K562 (cell line): ENCODE measurements at regions not wholly inside any gene's neighbourhood (a gene's known extent, or its start where the extent isn't known, plus 50 kb on each side); places are given as distances from the start of the nearest gene placed in this dataset.

Experiments
- ATAC-seq: fragments of 200-7000 bp; cut with Tn5 transposase; 3 replicates; pipeline ENCODE4 v1.9.1; 2020; ENCODE audit warnings: moderate library complexity
- BruUV-seq: library from RNA; stranded (reverse); fragments of 400-500 nt; replicated peaks from 2 replicates; lab custom pipeline; 2021; lab: Mats Ljungman, UMichigan
- CTCF ChIA-PET: fragments of 300-600 bp; formaldehyde crosslinking; extraction: SDS; loops from one replicate; lab custom pipeline; 2021; ENCODE audit warnings: low intra/inter-chr PET ratio; lab: Yijun Ruan, JAX
- POLR2A ChIA-PET: fragments of 300-600, 350-650 bp; sonication (Branson Sonifier 250); formaldehyde crosslinking; extraction: SDS; loops from one replicate; lab custom pipeline; 2021; ENCODE audit warnings: antibody characterized with exemption, inconsistent platforms; lab: Yijun Ruan, JAX
- DNase-seq, 4 experiments: peaks; one replicate each; pipeline versions ENCODE4 v3.0.0 to v3.0.0-alpha.2; 2011 to 2018; ENCODE audit warnings: low spot score in 3 of 4, mixed read lengths in 3 of 4; ENCODE audit errors: extremely low read depth in 1 of 4
- FAIRE-seq: peaks from 2 replicates; lab custom pipeline; 2011; peaks lifted over from hg19 to GRCh38; lab: Jason Lieb, UNC
- H2AFZ ChIP-seq: 2 replicates; pipeline ENCODE4 v1.6.0; 2011; ENCODE audit warnings: low read depth, low read length, control low read depth, inconsistent platforms
- H3K27ac ChIP-seq: fragments of 200-600 bp; 3 replicates; pipeline ENCODE4 v1.8.0; 2011; ENCODE audit warnings: low read depth, mild to moderate bottlenecking, control low read depth, inconsistent platforms, low read length, moderate library complexity, mixed read lengths; ENCODE audit errors: extremely low read depth
- H3K27me3 ChIP-seq, 2 experiments: fragments of 300-600 bp in 1 of 2; 2 replicates in 1 of 2; 3 replicates in 1 of 2; pipeline versions ENCODE4 v1.6.0 to v1.8.0; 2011; ENCODE audit warnings: inconsistent platforms in 2 of 2, low read length in 2 of 2, mild to moderate bottlenecking in 1 of 2, mixed read lengths in 1 of 2, moderate library complexity in 1 of 2; ENCODE audit not compliant: control insufficient read depth in 2 of 2, insufficient read depth in 2 of 2
- H3K36me3 ChIP-seq: fragments of 300-600 bp; 3 replicates; pipeline ENCODE4 v1.8.0; 2011; ENCODE audit warnings: mild to moderate bottlenecking, low read length, inconsistent platforms; ENCODE audit not compliant: control insufficient read depth, insufficient read depth
- H3K4me1 ChIP-seq, 2 experiments: fragments of 200-600 bp in 1 of 2; replicated peaks in 1 of 2; 2 replicates in 1 of 2; 3 replicates in 1 of 2; pipeline versions ENCODE4 v1.5.1 to v1.8.0; 2011; ENCODE audit warnings: inconsistent platforms in 2 of 2, low read length in 2 of 2, mild to moderate bottlenecking in 1 of 2, mixed read lengths in 1 of 2, moderate library complexity in 1 of 2; ENCODE audit not compliant: control insufficient read depth in 2 of 2, insufficient read depth in 2 of 2
- H3K4me2 ChIP-seq: 2 replicates; pipeline ENCODE4 v1.6.1; 2011; ENCODE audit warnings: low read length, control low read depth, inconsistent platforms, mixed read lengths; ENCODE audit not compliant: insufficient read depth
- H3K4me3 ChIP-seq: fragments of 200-600 bp; sonication (generic), shearing (Covaris generic); 2 replicates; pipeline ENCODE4 v1.5.1; 2016; ENCODE audit warnings: control low read depth, inconsistent platforms
- H3K79me2 ChIP-seq: fragments of 200-600 bp; 3 replicates; pipeline ENCODE4 v1.8.0; 2011; ENCODE audit warnings: low read length, inconsistent platforms; ENCODE audit not compliant: control insufficient read depth, insufficient read depth
- H3K9ac ChIP-seq, 2 experiments: 2 replicates each; pipeline versions ENCODE4 v1.6.0 to v1.6.1; 2011; ENCODE audit warnings: low read depth in 2 of 2, low read length in 2 of 2, control low read depth in 1 of 2, inconsistent platforms in 1 of 2, mild to moderate bottlenecking in 1 of 2, mixed read lengths in 1 of 2; ENCODE audit not compliant: insufficient read depth in 1 of 2
- H3K9me1 ChIP-seq: one replicate; pipeline ENCODE4 v1.6.0; 2011; ENCODE audit warnings: inconsistent platforms, mild to moderate bottlenecking, low read length, moderate library complexity; ENCODE audit not compliant: control insufficient read depth, insufficient read depth
- H3K9me3 ChIP-seq: replicated peaks from 2 replicates; pipeline ENCODE4 v1.5.1; 2011; ENCODE audit warnings: low read depth, low read length, inconsistent platforms; ENCODE audit not compliant: control insufficient read depth, insufficient read depth
- H4K20me1 ChIP-seq: replicated peaks from 2 replicates; pipeline ENCODE4 v1.6.1; 2011; ENCODE audit warnings: low read length, inconsistent platforms, mixed read lengths; ENCODE audit not compliant: control insufficient read depth, insufficient read depth
- ADNP ChIP-seq: fragments of 200-800 bp; sonication (Bioruptor generic); IDR thresholded peaks from 2 replicates; pipeline ENCODE4 v1.6.1; 2016; ENCODE audit warnings: missing genetic modification characterization, missing compliant biosample characterization
- ASH1L ChIP-seq: fragments of 450-650 bp; IDR thresholded peaks from 2 replicates; pipeline ENCODE4 v1.6.1; 2018; ENCODE audit warnings: borderline replicate concordance, mild to moderate bottlenecking, low read depth; ENCODE audit not compliant: partially characterized antibody
- COPS2 ChIP-seq: fragments of 450-650 bp; conservative IDR thresholded peaks from 2 replicates; pipeline ENCODE4 v1.6.1; 2016; ENCODE audit warnings: mild to moderate bottlenecking, moderate library complexity
- EP400 ChIP-seq: fragments of 450-650 bp; IDR thresholded peaks from 2 replicates; pipeline ENCODE4 v1.6.1; 2017; ENCODE audit warnings: antibody characterized with exemption, mild to moderate bottlenecking, moderate library complexity
- ETV1 ChIP-seq: fragments of 450-650 bp; conservative IDR thresholded peaks from 2 replicates; pipeline ENCODE4 v1.6.1; 2016; ENCODE audit warnings: missing genetic modification characterization, control low read depth, low read depth, missing compliant biosample characterization
- GTF2F1 ChIP-seq: IDR thresholded peaks from 2 replicates; pipeline ENCODE4 v1.6.1; 2011; ENCODE audit warnings: low read depth, low read length, improper control_type of control experiment
- HDAC2 ChIP-seq: fragments of 450-650 bp; IDR thresholded peaks from 2 replicates; pipeline ENCODE4 v1.6.1; 2016; ENCODE audit warnings: mild to moderate bottlenecking
- MXD1 ChIP-seq: fragments of 250-450 bp; sonication (Bioruptor Pico); IDR thresholded peaks from 2 replicates; pipeline ENCODE4 v1.8.0; 2021; ENCODE audit warnings: borderline replicate concordance, mild to moderate bottlenecking, moderate library complexity; ENCODE audit not compliant: poor library complexity, severe bottlenecking
- RBM15 ChIP-seq: fragments of 200-400 bp; formaldehyde crosslinking; IDR thresholded peaks from 2 replicates; pipeline ENCODE4 v1.6.1; 2018; ENCODE audit warnings: mild to moderate bottlenecking, low read length, moderate library complexity; ENCODE audit not compliant: insufficient read depth
- RBM25 ChIP-seq: fragments of 200-400 bp; formaldehyde crosslinking; IDR thresholded peaks from 2 replicates; pipeline ENCODE4 v1.6.1; 2018; ENCODE audit warnings: low read length, low read depth, moderate library complexity; ENCODE audit not compliant: severe bottlenecking
- RFX1 ChIP-seq: fragments of 450-650 bp; IDR thresholded peaks from 2 replicates; pipeline ENCODE4 v1.6.1; 2016; ENCODE audit warnings: mild to moderate bottlenecking, moderate library complexity
- SAP30 ChIP-seq: fragments of 200-600 bp; sonication (generic); IDR thresholded peaks from 2 replicates; pipeline ENCODE4 v1.6.1; 2012; ENCODE audit warnings: borderline replicate concordance, low read depth, mild to moderate bottlenecking, moderate library complexity, low read length, control low read depth, inconsistent platforms; ENCODE audit not compliant: insufficient read depth, poor library complexity, severe bottlenecking
- SMARCB1 ChIP-seq: IDR thresholded peaks from 2 replicates; pipeline ENCODE4 v1.6.1; 2011; ENCODE audit warnings: improper control_type of control experiment, low read depth; ENCODE audit not compliant: insufficient read length
- TCFL5 ChIP-seq: fragments of 250-450 bp; sonication (Bioruptor Pico); conservative IDR thresholded peaks from 2 replicates; pipeline ENCODE4 v1.6.1; 2021; ENCODE audit warnings: mild to moderate bottlenecking, moderate library complexity, matching md5 sums
- TSC22D4 ChIP-seq: fragments of 450-650 bp; IDR thresholded peaks from 2 replicates; pipeline ENCODE4 v1.6.1; 2016; ENCODE audit warnings: missing genetic modification characterization, missing biosample characterization, control low read depth
- ZFX ChIP-seq: sonication (generic); formaldehyde crosslinking; IDR thresholded peaks from 2 replicates; pipeline ENCODE4 v1.8.0; 2022; ENCODE audit warnings: mild to moderate bottlenecking, missing genetic modification reagents, moderate library complexity
- ZNF395 ChIP-seq: fragments of 200-800 bp; sonication (Bioruptor generic); IDR thresholded peaks from 2 replicates; pipeline ENCODE4 v1.6.1; 2017; ENCODE audit warnings: missing genetic modification characterization, missing compliant biosample characterization
- ZNF584 ChIP-seq: fragments of 200-800 bp; sonication (Bioruptor generic); IDR thresholded peaks from 2 replicates; pipeline ENCODE4 v1.6.1; 2016; ENCODE audit warnings: low read depth, mild to moderate bottlenecking, missing genetic modification characterization, missing compliant biosample characterization
- WGBS: fragments of 100-300 bp; shearing (Covaris generic); methylation state at CpG from one replicate; pipeline ENCODE4 v1.1.6; 2016; ENCODE audit warnings: low coverage, mixed read lengths; ENCODE audit not compliant: insufficient coverage; ENCODE audit errors: missing lambda C conversion rate; 5-methylcytosine and 5-hydroxymethylcytosine counted together
- in situ Hi-C: fragments of 300-500 bp; cut with MboI; formaldehyde crosslinking; loops from 4 replicates; pipeline ENCODE4 v1.15.0; 2018; ENCODE audit warnings: inconsistent platforms, mixed read lengths
- intact Hi-C: fragments of 100-400 bp; cut with micrococcal nuclease; formaldehyde crosslinking; loops from 2 replicates; pipeline ENCODE4 v1.14.2; 2022

- no peaks in the 10 kb centered on the region for H3K4me1 ChIP-seq
- no peak for TF ChIP-seq COPS2
- TF ChIP-seq RBM25 = no peak
- TF ChIP-seq TSC22D4 (tag) = no peak
- no peak for TF ChIP-seq ASH1L
- TF ChIP-seq ADNP (tag) = no peak
- no peak for TF ChIP-seq HDAC2
- no peak for TF ChIP-seq ETV1 (tag)
- TF ChIP-seq ZFX (CRISPR knock-in tag) = no peak
- TF ChIP-seq EP400 = no peak
- no peak for TF ChIP-seq ZNF395
- no peak for TF ChIP-seq ZNF584 (CRISPR knock-in tag)
- no peak for TF ChIP-seq SMARCB1
- TF ChIP-seq MXD1 (CRISPR knock-in tag) = no peak
- TF ChIP-seq GTF2F1 = no peak
- no peak for TF ChIP-seq TCFL5 (CRISPR knock-in tag)
- TF ChIP-seq RFX1 = no peak
- TF ChIP-seq SAP30 = no peak
- no peak for TF ChIP-seq RBM15
- H3K27me3 ChIP-seq = no peaks in the 10 kb centered on the region
- H3K27ac ChIP-seq = no peak overlapping the region
- no peaks in the 10 kb centered on the region for H3K9me3 ChIP-seq
- ATAC-seq = no peak
- no peaks in the 10 kb centered on the region for H3K9me1 ChIP-seq
- ChIA-PET POLR2A (no interaction called here), CTCF (no interaction called here)
- in situ Hi-C loops = no loop called here
- intact Hi-C loops = no loop called here
- H3K79me2 ChIP-seq = no peaks in the 10 kb centered on the region
- H3K4me3 ChIP-seq = no peak overlapping the region
- no peaks in the 10 kb centered on the region for H3K36me3 ChIP-seq
- no peak overlapping the region for H3K4me2 ChIP-seq
- H3K9ac ChIP-seq = no peak overlapping the region
- no peak for FAIRE-seq
- no peak overlapping the region for H2AFZ ChIP-seq
- no peaks in the 10 kb centered on the region for H4K20me1 ChIP-seq
- WGBS = 0% methylated on average over 1 of the region's 1 CpG
- no TSS peak for BruUV-seq
- DNase-seq = no peak
Observed at GRCh38 chr5:165035520-165035919, 1530.1 kb downstream of the MAT2B start.
